Hematopoietic multipotent progenitor cell treated with erythropoietin and hydrocortisone succinate and interleukin-3 and kit ligand, for 17 days (in vitro differentiated cells): ENCODE measurements at regions not wholly inside any gene's neighbourhood (a gene's known extent, or its start where the extent isn't known, plus 50 kb on each side); places are given as distances from the start of the nearest gene placed in this dataset.

Experiments
- DNase-seq: peaks from one replicate; pipeline ENCODE4 v3.0.0-alpha.2; 2015; ENCODE audit warnings: low spot score

GRCh38 chr4:129415004-129415403, 319.1 kb downstream of the C4orf33 start:
- no peak for DNase-seq

- no peak for DNase-seq
These were observed 324.7 kb downstream of the C4orf33 start for GRCh38 chr4:129420637-129421036.

GRCh38 chr4:129422277-129422676, 326.3 kb downstream of the C4orf33 start:
- DNase-seq = no peak

GRCh38 chr4:129428454-129428853, 332.5 kb downstream of the C4orf33 start:
- DNase-seq = no peak

- DNase-seq = no peak
These were observed 333.8 kb downstream of the C4orf33 start for GRCh38 chr4:129429581-129430320.

- DNase-seq = no peak
These were observed 341.4 kb downstream of the C4orf33 start for GRCh38 chr4:129437347-129437746.

- DNase-seq = no peak
These were observed 342.6 kb downstream of the C4orf33 start for GRCh38 chr4:129438456-129438981.

GRCh38 chr4:129446074-129446473, 350.1 kb downstream of the C4orf33 start:
- no peak for DNase-seq

GRCh38 chr4:129453524-129454200, 357.7 kb downstream of the C4orf33 start:
- DNase-seq = no peak

- DNase-seq = no peak
These were observed 359.5 kb downstream of the C4orf33 start for GRCh38 chr4:129455482-129455881.

GRCh38 chr4:129468624-129469023, 372.7 kb downstream of the C4orf33 start:
- no peak for DNase-seq

- no peak for DNase-seq
These were observed 378.7 kb downstream of the C4orf33 start for GRCh38 chr4:129474698-129475097.

- no peak for DNase-seq
These were observed 385.2 kb downstream of the C4orf33 start for GRCh38 chr4:129481107-129481506.

GRCh38 chr4:129488427-129488826, 392.5 kb downstream of the C4orf33 start:
- DNase-seq = no peak

- DNase-seq = no peak
These were observed 394.6 kb downstream of the C4orf33 start for GRCh38 chr4:129490516-129490915.

- DNase-seq = no peak
These were observed 402.7 kb downstream of the C4orf33 start for GRCh38 chr4:129498626-129499025.

- DNase-seq = no peak
These were observed 418.9 kb downstream of the C4orf33 start for GRCh38 chr4:129514852-129515251.

GRCh38 chr4:129515356-129515755, 419.4 kb downstream of the C4orf33 start:
- DNase-seq = no peak

- no peak for DNase-seq
These were observed 430.9 kb downstream of the C4orf33 start for GRCh38 chr4:129526812-129527211.

GRCh38 chr4:129531253-129531652, 435.3 kb downstream of the C4orf33 start:
- no peak for DNase-seq

GRCh38 chr4:129532573-129532972, 436.6 kb downstream of the C4orf33 start:
- no peak for DNase-seq

GRCh38 chr4:129543299-129543698, 447.3 kb downstream of the C4orf33 start:
- no peak for DNase-seq

- no peak for DNase-seq
These were observed 449.8 kb downstream of the C4orf33 start for GRCh38 chr4:129545599-129546278.
